VCaP (cell line): ENCODE measurements at regions not wholly inside any gene's neighbourhood (a gene's known extent, or its start where the extent isn't known, plus 50 kb on each side); places are given as distances from the start of the nearest gene placed in this dataset.

Experiments used
- H3K27ac ChIP-seq: fragments of 450-650 bp; 2 replicates; pipeline ENCODE4 v1.5.1; 2017
- TF ChIP-seq, protein P1 (sequence below): fragments of 450-650 bp; conservative IDR thresholded peaks from 2 replicates; pipeline ENCODE4 v1.5.1; 2017; ENCODE audit warnings: mild to moderate bottlenecking, moderate library complexity

DNA sequence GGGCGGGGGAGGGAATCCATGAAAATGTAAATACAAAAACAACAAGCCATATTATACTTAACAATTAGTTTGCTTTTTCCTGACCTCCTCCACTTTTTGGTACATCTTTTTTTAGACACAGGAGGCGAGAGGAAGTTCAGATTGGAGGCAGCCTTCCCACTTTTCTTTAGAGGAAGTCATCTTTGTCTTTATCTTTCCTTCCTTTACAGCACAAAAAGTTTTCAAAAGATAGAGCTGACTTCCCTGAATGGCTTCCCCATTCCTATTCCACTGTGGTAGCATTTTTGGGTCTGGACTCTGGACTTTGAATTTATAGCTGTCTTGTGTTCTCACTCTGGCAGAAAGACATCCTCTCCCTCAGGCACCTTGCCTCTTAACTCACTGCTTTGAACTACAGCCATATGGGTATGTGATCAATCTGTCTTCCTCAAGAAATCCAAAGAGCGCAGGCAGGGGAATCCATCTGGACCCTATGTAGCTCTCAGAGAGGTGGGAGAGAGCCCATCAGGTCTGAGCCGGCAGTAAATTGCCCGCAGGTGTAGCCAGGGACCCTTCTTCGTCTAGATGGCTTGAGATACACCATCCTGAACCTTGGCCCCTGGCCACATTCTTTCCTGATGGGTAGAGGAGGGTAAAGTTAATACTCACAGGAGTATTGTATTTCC, 101.9 kb downstream of the AQP4 start:
- TF ChIP-seq, protein P1, sequence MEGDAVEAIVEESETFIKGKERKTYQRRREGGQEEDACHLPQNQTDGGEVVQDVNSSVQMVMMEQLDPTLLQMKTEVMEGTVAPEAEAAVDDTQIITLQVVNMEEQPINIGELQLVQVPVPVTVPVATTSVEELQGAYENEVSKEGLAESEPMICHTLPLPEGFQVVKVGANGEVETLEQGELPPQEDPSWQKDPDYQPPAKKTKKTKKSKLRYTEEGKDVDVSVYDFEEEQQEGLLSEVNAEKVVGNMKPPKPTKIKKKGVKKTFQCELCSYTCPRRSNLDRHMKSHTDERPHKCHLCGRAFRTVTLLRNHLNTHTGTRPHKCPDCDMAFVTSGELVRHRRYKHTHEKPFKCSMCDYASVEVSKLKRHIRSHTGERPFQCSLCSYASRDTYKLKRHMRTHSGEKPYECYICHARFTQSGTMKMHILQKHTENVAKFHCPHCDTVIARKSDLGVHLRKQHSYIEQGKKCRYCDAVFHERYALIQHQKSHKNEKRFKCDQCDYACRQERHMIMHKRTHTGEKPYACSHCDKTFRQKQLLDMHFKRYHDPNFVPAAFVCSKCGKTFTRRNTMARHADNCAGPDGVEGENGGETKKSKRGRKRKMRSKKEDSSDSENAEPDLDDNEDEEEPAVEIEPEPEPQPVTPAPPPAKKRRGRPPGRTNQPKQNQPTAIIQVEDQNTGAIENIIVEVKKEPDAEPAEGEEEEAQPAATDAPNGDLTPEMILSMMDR: no peak
- peak overlapping the region; percentile 41; the same call in 1 of the 2 replicates for H3K27ac ChIP-seq

DNA sequence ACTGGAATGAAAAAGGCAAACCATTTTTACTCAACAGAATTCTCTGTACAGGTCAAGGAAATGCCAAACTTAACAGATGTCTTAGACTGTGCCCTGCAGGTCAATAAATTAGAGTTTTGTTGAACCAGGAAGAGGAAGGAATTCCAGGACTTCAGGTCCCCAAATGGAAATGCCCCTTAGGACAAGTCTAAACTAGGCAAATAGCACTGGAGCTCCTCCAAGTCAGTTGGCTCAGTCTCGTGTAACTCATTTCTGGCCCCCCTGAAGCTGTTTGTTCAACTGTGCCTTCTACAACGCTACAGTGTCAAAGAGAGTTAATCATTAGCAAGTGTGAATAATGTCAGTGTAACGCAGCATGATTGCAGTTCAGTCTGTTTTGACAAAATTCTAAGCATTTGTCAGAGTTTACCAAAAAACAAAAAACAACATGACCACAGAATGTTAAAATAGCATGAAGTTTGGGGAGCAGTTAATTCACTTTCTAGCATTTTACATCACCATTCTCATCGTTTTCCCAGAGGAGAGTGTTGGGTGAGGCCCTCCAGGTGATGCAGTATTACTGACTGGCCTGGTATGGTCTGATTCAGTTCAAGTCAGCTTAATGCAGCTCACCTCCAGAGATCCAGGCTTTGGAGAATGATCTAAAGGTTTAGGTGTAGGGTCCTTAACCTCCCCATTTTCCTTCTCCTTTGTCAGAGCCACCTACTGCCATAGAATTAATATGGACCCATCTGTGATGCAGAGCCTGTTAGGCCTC, 108.1 kb downstream of the AQP4 start:
- TF ChIP-seq, protein P1: no peak
- H3K27ac ChIP-seq: peak overlapping the region; percentile 53

DNA sequence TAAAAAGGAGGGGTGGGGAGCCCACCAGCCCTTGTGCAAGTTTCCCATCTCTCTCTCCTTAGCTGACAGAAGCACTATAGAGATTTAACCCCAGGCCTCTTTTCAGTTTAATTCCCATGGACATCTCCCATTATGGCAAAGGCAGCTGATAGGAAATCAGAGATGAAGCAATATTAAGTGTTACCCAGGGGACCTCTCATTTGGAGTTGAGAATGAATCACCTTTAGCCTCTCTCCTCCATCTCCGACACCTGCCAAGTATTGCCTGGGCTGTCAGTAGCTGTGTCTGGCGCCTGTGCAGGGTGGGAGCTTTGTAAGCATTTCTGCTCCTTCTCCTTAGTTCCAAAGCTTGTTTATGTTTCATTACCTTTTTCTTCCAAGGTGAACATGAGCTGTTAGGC, 109.0 kb downstream of the AQP4 start:
- H3K27ac ChIP-seq: peak overlapping the region; percentile 53
- TF ChIP-seq, protein P1: no peak

DNA sequence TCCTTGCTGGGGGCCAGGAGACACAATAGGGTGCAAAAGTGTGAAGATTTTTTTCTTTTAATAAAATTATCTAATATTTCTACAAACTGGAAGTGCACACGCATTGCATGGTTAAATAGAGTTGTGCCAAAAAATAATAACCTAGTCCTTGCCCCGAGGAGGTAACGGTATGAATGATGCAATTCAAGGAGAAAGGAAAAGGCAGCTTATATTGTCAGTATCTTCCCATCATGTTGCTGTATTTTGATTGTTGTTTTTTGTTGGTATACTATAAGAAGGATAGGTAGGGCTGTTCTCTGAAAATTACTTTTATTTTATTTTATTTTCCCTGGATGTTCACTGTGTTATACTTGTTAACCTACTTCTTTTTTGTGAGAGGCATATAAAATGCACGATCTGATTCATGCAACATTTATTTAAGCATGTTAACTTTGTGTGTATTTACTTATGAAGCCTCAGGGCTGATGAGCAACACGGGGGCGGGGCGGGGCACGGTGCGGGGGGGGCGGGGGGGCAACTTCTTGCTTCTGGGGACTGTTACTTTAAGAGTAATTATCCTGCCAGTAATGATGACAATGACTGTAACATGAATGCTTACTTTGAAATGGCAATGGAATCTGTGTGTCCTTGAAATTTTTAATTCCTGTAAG, 118.6 kb downstream of the AQP4 start:
- TF ChIP-seq, protein P1: no peak
- H3K27ac ChIP-seq: peak overlapping the region; percentile 68

DNA sequence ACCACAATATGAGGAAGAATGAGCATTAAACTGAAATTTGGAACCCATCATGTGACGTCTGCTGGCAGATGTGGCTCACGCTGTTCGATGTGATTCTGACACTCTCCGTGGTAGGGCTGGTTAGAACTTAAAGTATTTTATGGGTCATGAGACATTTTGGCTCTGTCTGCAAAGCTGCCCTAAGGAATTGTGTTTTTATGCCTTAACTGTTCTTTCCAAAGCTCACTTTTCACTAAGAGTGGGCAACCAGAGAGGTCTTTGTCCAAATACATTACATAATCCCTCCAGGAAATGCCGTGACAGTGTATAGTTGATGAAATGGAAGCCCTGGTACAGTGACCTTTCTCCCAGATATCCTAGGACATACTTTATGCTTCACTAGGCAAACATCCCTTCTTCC, 119.1 kb downstream of the AQP4 start:
- H3K27ac ChIP-seq: peak overlapping the region; percentile 68
- TF ChIP-seq, protein P1: no peak

DNA sequence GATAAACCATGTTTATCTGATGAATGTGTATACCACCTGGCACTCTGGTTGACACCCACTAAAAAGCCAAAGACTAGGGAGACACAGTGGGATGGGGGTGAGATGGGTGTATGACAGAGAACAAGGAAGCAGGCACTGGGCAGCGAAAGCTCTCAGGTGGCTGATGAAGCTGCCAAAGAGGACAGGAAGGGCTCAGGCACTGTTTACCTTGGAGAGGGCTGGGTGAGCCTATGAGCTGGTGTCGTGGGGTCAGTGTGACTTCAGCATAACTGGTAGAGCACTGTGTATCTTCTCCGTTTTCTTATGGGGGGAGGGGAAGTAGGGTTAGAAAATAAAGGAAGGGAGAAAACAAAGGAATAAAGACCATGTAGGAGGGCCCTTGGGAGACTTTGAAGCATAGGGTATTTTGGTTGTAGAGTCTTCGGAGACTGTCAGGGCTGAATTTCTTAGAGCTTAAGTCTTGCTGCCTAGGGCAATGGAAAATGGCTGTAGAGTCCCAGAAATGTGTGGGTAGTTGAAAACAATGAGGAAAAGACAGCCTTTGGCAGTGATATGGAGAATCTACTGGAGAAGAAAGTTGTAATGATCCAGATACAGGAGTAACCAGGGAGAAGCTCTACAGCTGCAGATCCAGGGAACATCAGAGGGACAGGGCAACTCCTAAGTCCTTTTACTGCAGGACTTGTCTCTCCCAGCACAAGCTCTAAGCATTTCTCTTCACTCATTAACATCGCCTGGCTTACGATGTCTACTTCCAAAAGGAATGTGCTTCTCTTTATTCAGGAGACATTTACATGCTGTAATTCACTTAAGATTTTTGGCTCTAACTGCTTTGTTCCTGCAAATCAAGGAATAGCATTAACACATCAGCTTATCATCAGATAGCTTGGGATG, 120.0 kb downstream of the AQP4 start:
- H3K27ac ChIP-seq: peak overlapping the region; percentile 68
- TF ChIP-seq, protein P1: no peak
